Neural cell (in vitro differentiated cells): ENCODE measurements at regions not wholly inside any gene's neighbourhood (a gene's known extent, or its start where the extent isn't known, plus 50 kb on each side); places are given as distances from the start of the nearest gene placed in this dataset.

Source experiments
- H2AFZ ChIP-seq: fragments of 200-600, 300-800 bp; sonication (generic), shearing (Covaris generic); 2 replicates; pipeline ENCODE4 v1.6.0; 2014; ENCODE audit warnings: low read depth, mild to moderate bottlenecking, antibody characterized with exemption, low read length, moderate library complexity
- H3F3A ChIP-seq: fragments of 200-600 bp; shearing (Covaris generic); 2 replicates; pipeline ENCODE4 v1.6.1; 2016; ENCODE audit warnings: mild to moderate bottlenecking, moderate library complexity, mixed read lengths, antibody characterized with exemption, low read length; ENCODE audit not compliant: insufficient read depth, poor library complexity, severe bottlenecking
- H3K27ac ChIP-seq: fragments of 200-600, 300-800 bp; sonication (generic), shearing (Covaris generic); 2 replicates; pipeline ENCODE4 v1.5.1; 2014; ENCODE audit warnings: mild to moderate bottlenecking, low read length, moderate library complexity
- H3K27me3 ChIP-seq: fragments of 300-800, 200-600 bp; sonication (generic), shearing (Covaris generic); 2 replicates; pipeline ENCODE4 v1.6.0; 2014; ENCODE audit warnings: mild to moderate bottlenecking, low read depth, low read length, moderate library complexity; ENCODE audit not compliant: insufficient read depth
- H3K36me3 ChIP-seq: fragments of 300-800, 200-600 bp; sonication (generic), shearing (Covaris generic); 2 replicates; pipeline ENCODE4 v1.5.1; 2014; ENCODE audit warnings: mild to moderate bottlenecking, antibody characterized with exemption, low read length, moderate library complexity; ENCODE audit not compliant: insufficient read depth
- H3K4me2 ChIP-seq: fragments of 300-800, 200-600 bp; sonication (generic), shearing (Covaris generic); 2 replicates; pipeline ENCODE4 v1.6.0; 2014; ENCODE audit warnings: mild to moderate bottlenecking, low read length
- H3K4me3 ChIP-seq: fragments of 300-800, 200-600 bp; sonication (generic), shearing (Covaris generic); 2 replicates; pipeline ENCODE4 v1.5.1; 2014; ENCODE audit warnings: mild to moderate bottlenecking, low read length, moderate library complexity
- H3K79me2 ChIP-seq: fragments of 200-600 bp; shearing (Covaris generic); replicated peaks from 2 replicates; pipeline ENCODE4 v1.6.0; 2014; ENCODE audit warnings: mild to moderate bottlenecking, low read length, moderate library complexity; ENCODE audit not compliant: insufficient read depth
- H3K9ac ChIP-seq: fragments of 300-800, 200-600 bp; sonication (generic), shearing (Covaris generic); 2 replicates; pipeline ENCODE4 v1.6.1; 2016; ENCODE audit warnings: mild to moderate bottlenecking, low read length, mixed read lengths
- H3K9me2 ChIP-seq: fragments of 200-600 bp; shearing (Covaris generic); 2 replicates; pipeline ENCODE4 v1.6.1; 2016; ENCODE audit warnings: mild to moderate bottlenecking, low read length, mixed read lengths; ENCODE audit not compliant: insufficient read depth
- H3K9me3 ChIP-seq: fragments of 200-600, 300-800 bp; sonication (generic), shearing (Covaris generic); 2 replicates; pipeline ENCODE4 v1.6.1; 2016; ENCODE audit warnings: mild to moderate bottlenecking, mixed run types, low read length, moderate library complexity, mixed read lengths
- H4K20me1 ChIP-seq: fragments of 200-600 bp; shearing (Covaris generic); 2 replicates; pipeline ENCODE4 v1.6.1; 2016; ENCODE audit warnings: mild to moderate bottlenecking, mixed run types; ENCODE audit not compliant: insufficient read depth
- CTCF ChIP-seq: fragments of 450-650 bp; IDR thresholded peaks from 2 replicates; pipeline ENCODE4 v1.5.1; 2014; ENCODE audit warnings: antibody characterized with exemption, mild to moderate bottlenecking, moderate library complexity; ENCODE audit not compliant: poor library complexity, severe bottlenecking
- EP300 ChIP-seq: fragments of 450-650 bp; conservative IDR thresholded peaks from 2 replicates; pipeline ENCODE4 v1.6.1; 2014; ENCODE audit warnings: antibody characterized with exemption, mild to moderate bottlenecking, moderate library complexity; ENCODE audit not compliant: poor library complexity, severe bottlenecking
- EZH2 ChIP-seq: fragments of 200-600, 300-800 bp; shearing (Covaris generic), sonication (generic); IDR thresholded peaks from 2 replicates; pipeline ENCODE4 v1.6.1; 2014; ENCODE audit warnings: antibody characterized with exemption, low read length, borderline replicate concordance, mild to moderate bottlenecking; ENCODE audit not compliant: insufficient read depth, poor library complexity, severe bottlenecking
- MXI1 ChIP-seq: fragments of 450-650 bp; conservative IDR thresholded peaks from 2 replicates; pipeline ENCODE4 v1.6.1; 2014; ENCODE audit warnings: antibody characterized with exemption, mild to moderate bottlenecking; ENCODE audit not compliant: poor library complexity, severe bottlenecking
- POLR2AphosphoS5 ChIP-seq: IDR thresholded peaks from 2 replicates; pipeline ENCODE4 v1.6.1; 2012
- RAD21 ChIP-seq: fragments of 450-650 bp; conservative IDR thresholded peaks from 2 replicates; pipeline ENCODE4 v1.6.1; 2014; ENCODE audit warnings: antibody characterized with exemption, mild to moderate bottlenecking, moderate library complexity
- REST ChIP-seq: IDR thresholded peaks from 2 replicates; pipeline ENCODE4 v1.6.1; 2012; ENCODE audit warnings: borderline replicate concordance
- SMC3 ChIP-seq: fragments of 450-650 bp; conservative IDR thresholded peaks from 2 replicates; pipeline ENCODE4 v1.6.1; 2014; ENCODE audit warnings: antibody characterized with exemption, mild to moderate bottlenecking, moderate library complexity; ENCODE audit not compliant: poor library complexity
- TAF1 ChIP-seq: IDR thresholded peaks from 2 replicates; pipeline ENCODE4 v1.6.1; 2012; ENCODE audit warnings: low read depth

DNA sequence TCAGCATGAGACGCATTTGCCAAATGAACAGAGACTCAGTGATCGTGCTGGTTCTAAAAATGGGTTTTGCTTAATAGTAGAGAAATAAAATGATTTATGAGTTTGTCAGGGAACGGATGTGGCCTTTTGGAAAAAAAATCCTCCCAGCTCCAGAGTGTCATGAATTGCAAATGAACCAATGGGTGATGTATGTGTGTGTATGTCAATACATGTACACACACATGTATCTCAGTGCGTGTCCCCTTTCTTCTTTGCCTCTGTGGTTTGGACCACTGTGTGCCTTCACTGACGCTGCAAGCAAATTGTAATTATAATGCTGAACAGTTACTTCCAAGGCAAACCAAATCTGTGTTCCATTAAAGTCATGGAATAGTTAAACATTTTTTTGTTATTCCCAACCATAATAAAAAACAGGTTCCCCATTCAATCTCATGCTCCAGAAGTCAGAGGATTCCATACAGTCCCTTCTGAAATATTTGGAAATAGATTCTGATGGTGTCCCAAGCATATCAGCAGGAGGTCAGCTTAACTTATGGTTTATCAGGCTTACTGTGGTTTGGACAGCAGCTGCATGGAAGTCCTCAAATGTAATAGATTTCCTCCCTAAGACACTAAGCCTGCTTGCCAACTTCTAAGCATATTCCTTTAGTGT lies 630.5 kb downstream of the ACTL7B start:
- Histone ChIP-seq H3K27ac (no peak overlapping the region), H4K20me1 (no peaks in the 10 kb centered on the region), H3K36me3 (no peaks in the 10 kb centered on the region), H3K27me3 (no peaks in the 10 kb centered on the region), H3K4me3 (no peak overlapping the region), H3K9me3 (no peaks in the 10 kb centered on the region), H3K79me2 (no peaks in the 10 kb centered on the region), H2AFZ (no peak overlapping the region), H3K9ac (no peak overlapping the region), H3K4me2 (no peak overlapping the region), H3F3A (no peaks in the 10 kb centered on the region), H3K9me2 (no peaks in the 10 kb centered on the region)
- TF ChIP-seq REST (no peak), POLR2AphosphoS5 (no peak), EP300 (no peak), RAD21 (no peak), SMC3 (no peak)

- TF ChIP-seq SMC3 (no peak), RAD21 (no peak), EZH2 (no peak), MXI1 (no peak), TAF1 (no peak), EP300 (no peak), POLR2AphosphoS5 (no peak), CTCF (no peak), REST (no peak)
- Histone ChIP-seq H3K9me2 (no peaks in the 10 kb centered on the region), H3K4me3 (no peak overlapping the region), H3K9me3 (no peaks in the 10 kb centered on the region), H3K79me2 (no peaks in the 10 kb centered on the region), H3F3A (no peaks in the 10 kb centered on the region), H3K4me2 (no peak overlapping the region), H3K27ac (no peak overlapping the region), H2AFZ (no peak overlapping the region), H3K27me3 (no peaks in the 10 kb centered on the region), H4K20me1 (no peaks in the 10 kb centered on the region), H3K36me3 (no peaks in the 10 kb centered on the region), H3K9ac (no peak overlapping the region)
Measured at GRCh38 chr9:108224716-108225115, 631.1 kb downstream of the ACTL7B start.
